Activated CD4-positive, alpha-beta T cell treated with anti-CD3 and anti-CD28 coated beads, Interleukin-2, Interleukin-6, amounts not matched to agents 100 ng/mL and 50 ng/mL, durations not matched to agents 16 hours and 8 hours (primary cell): ENCODE measurements at regions not wholly inside any gene's neighbourhood (a gene's known extent, or its start where the extent isn't known, plus 50 kb on each side); places are given as distances from the start of the nearest gene placed in this dataset.
"Not testable (repeated sequence)": the region's sequence is repeated elsewhere in the genome, so short reads cannot be mapped to it uniquely, and the experiment has no call there.

Experiments used
- DNase-seq: peaks from one replicate; pipeline ENCODE4 v3.0.0-alpha.2; 2020

- no peak for DNase-seq
Measured at GRCh38 chr6:21710908-21711627, 117.5 kb downstream of the SOX4 start.

DNA sequence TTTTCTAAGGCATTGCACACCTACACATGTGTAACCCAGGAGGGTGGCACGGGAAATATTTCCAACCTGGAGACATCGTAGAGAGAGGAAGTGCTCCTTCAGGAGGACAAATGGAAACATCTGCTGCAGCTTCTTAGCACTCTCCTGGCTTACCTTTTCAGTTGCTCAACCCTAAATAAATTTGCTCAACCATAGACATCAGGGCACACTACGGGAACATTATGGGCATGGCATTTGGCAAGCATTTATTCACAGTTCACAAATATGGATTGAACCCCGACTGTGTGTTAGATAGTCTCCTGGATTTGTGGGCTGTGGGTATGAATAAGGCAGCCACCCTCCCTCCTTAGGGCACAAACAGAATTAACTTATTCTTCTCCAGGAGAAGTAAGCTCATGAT, 118.7 kb downstream of the SOX4 start:
- no peak for DNase-seq

GRCh38 chr6:21713481-21713880, 119.9 kb downstream of the SOX4 start:
- DNase-seq, result no peak

- no peak for DNase-seq
Measured at GRCh38 chr6:21715180-21715579, 121.6 kb downstream of the SOX4 start.

DNA sequence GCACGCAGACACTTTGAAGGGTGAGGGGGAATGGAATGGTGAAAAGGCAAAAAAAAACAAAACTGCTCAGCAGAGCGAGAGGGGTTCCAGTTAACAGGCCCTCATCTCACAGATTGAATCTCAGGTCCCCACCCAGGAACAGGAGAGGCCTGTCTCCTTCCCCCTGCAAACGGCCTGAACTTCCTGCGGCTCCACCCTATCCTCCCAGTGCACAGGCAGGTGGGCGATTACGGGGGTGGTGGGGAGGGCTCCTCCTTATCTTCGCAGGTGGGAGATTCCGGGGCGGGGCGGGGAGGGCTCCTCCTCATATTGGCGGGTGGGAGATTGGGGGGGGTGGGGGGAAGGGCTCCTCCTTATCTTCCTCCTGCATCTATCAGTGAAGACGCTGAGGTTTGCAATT, 129.0 kb downstream of the SOX4 start:
- DNase-seq, result no peak

DNA sequence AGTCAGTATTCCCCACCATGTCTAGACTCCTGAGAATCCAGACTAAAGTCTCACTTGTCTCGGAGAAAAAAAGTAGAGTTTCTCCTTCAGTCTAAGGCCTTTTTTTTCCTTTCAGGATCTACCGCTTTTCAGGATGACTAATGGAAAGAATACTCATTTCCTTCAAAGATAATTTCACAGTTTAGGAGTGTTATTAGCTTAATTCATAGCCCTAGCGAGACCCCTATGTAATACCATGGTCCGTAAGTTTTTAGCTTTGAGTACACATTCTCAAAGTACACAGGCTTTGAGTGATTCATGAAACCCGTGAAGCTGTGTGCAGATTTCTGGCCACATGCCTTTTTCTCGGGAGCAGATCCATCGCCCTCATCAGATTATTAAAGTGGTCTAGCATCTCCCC, 133.1 kb downstream of the SOX4 start:
- DNase-seq, result no peak

GRCh38 chr6:21728141-21728540, 134.6 kb downstream of the SOX4 start:
- DNase-seq, result no peak

DNA sequence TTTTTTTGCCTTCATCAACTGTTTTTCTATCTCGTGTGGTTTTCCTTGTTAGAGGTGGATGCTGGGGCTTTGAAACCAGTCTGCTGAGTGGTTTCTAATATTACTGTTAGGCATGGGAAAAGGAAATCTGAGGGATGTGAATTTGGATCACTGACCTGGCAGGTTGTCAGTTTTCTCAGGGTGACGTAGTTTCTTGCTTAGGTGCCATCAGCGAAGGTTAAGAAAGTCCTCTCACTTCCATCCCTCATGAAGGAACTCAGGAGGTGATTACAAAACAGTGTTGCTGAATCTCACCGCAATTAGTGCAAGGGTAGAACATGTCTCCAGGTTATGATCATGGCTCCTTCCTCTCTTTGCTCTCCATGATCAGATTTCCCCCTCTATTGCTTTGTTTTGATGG, 135.9 kb downstream of the SOX4 start:
- no peak for DNase-seq

GRCh38 chr6:21730533-21730932, 137.0 kb downstream of the SOX4 start:
- DNase-seq, result no peak

GRCh38 chr6:21731411-21732031, 138.0 kb downstream of the SOX4 start:
- DNase-seq, result no peak

DNA sequence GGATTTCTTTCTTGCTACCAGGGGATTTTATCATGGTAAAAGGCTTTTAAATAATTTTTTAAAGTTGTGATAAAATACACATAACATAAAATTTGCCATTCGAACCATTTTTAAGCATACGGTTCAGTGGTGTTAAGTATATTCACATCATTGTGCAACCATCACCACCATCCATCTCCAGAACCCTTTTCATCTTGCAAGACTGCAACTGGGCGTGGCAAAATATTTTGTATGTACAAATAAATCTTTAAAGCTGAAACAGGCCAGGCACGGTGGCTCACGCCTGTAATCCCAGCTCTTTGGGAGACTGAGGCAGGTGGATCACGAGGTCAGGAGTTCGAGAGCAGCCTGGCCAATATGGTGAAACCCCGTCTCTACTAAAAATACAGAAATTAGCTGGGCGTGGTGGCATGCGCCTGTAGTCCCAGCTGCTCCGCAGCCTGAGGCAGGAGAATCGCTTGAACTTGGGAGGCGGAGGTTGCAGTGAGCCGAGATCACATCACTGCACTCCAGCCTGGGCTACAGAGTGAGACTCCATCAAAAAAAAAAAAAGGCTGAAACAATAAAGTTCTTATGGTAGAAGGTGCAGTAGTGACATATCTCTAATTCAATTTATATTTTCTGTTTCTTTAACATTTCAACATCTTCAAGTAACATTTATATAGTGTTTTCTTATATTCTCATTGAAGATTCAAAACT, 138.6 kb downstream of the SOX4 start:
- not testable (repeated sequence) for DNase-seq

DNA sequence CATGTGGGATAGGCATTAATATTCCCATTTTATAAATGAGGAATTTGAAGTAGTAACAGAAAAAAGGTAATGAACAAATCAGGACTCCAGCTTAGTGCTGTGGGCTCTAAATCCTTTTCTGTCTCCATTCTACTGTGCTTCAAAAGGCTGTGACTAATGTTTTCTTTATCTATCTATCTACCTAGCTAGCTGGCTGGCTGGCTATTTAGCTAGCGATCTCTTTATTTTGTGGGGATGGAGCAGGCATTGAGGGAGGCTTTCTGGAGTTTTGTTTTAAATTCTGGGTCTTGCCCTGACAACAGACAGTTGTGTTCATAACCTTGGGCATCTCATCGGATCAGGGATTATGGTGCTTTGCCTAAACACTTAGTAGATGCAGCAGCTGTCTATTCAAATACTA, 139.2 kb downstream of the SOX4 start:
- DNase-seq, result no peak

DNA sequence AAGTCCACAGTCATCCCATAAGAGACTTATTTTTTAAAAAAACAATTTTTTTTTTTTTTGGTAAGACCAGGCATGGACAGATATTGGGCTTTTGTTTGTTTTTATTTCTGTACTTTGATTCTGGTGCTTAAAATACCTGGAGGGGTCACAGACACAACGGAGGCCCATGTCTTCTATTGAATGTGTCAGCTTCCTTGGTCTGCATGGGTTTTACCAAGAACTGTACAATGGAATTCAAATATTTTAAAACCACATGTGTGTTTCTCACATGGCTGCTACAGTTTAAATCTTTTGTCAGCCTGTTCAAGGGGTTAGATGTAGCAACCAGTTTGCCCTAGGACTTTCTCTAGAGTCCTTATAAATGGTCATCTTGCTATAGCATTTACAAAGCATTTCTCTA, 139.8 kb downstream of the SOX4 start:
- no peak for DNase-seq

DNA sequence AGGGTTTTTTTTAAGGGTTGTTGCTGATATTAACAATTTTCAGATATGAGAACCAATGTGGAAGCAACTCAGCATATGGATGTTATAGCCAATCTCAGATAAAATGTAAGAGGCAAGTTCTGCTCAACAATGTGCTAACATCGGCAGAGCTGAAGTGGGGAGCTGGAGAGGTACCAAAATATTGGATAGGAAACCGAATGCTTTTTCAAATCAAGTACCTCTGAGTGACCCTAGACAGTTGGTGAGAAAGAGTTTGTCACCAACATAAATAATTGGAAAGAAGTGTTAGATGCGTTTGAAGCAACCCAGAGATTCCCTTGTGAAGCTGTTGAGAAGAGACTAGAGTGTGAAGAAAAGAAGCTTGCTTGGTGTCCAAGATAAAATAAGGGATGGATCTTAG, 140.7 kb downstream of the SOX4 start:
- no peak for DNase-seq

GRCh38 chr6:21738180-21739094, 144.9 kb downstream of the SOX4 start:
- DNase-seq, result no peak

DNA sequence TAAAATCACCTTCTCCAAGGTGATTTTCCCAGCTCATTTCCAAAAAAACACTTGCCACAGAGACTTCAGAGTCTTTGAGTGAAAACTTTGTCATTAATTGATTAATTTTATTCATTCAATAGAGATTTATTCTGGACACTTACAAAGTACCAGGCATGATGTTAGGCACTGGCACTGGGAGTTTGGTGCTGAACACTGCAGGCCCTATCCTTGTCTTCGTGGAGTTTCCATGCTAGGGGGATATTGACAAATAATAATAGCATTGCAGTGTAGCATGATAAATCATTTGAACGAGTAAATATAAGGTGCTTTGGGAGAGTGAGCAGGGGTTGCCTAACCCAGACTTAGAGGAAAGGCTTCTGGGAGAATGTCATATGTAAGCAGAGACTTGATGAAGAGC, 145.7 kb downstream of the SOX4 start:
- DNase-seq, result no peak

DNA sequence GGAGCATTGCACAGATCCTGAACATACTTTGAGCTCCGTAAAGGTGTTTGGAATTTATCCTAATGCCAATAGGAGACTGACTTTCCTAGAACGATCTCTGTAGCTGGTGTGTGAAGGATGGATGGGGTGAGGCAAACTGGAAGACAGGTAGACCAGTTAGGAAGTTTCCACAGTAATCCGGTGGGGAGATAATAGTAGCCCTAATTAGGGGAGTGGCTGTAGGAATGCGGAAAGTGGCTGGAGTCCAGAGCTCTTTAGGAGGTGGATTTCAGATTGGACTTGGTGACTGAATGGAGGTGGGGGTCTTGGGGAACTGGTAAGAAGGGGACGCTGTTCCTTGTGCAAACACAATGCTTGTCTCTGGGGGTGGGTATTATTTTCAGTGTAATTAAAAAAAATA, 146.3 kb downstream of the SOX4 start:
- DNase-seq, result no peak

- DNase-seq, result no peak
Measured at GRCh38 chr6:21740376-21741124, 147.0 kb downstream of the SOX4 start.

DNA sequence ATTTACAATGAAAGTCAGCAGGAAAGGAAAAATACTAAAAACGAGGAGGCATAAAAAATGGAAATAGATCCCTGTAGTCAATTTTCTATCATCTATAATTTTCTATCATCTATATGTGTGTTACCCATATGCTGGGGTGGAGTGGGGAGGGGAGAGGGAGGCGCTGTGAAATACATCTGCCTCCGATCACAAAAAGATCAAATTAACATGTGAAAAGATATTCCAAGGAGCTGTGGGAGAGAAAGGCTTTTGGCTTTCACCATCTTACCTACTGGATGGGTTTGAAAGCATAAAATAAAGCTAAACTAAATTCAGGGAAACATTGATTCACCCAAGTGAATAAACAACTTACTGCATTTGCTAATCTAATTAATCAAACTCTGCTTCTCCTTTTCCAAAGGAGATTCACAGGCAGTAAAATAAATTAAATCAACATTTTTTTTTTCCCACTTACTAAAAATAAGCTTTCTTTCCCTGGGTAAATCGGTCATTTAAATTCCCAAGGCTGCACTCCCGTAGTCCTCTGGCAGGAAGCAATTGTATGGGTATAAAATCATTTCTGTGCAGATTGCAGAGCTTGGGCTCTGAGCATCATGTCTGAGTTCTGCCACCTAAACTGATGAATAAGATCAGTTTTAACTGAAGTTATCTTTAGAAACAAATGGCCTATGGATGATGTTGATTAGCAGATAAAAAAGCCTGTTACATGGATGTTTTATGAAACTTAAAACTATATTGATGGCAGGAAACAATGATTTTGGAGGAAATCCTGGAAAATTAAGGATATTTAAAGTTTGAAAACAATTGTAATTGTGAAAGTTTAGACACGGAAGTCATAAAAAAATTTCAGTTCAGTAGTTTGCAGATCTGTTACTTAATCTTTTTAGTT, 147.9 kb downstream of the SOX4 start:
- DNase-seq, result no peak

DNA sequence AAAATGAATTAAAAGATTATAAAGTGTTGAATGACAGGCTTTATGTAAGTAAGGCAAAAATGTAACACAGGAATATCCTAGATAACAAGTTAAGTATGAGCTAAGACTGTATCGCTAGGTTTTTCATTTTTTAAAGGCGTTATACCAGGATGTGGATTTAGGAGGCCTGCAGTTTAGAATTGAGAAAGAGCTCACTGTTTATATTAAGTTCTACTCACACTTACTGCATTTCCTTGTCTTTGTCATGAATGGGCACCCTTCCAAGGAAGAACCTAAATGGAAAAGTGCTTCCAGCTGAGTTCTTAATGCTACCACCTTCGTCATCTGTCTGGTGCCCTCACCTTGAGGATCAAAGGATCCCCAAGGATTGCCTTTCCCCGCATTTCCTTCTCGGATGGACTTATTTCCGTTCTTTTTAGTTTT, 148.7 kb downstream of the SOX4 start:
- DNase-seq, result no peak

GRCh38 chr6:21744331-21744730, 150.8 kb downstream of the SOX4 start:
- no peak for DNase-seq
